Tibial artery (tissue), 4 donors: ENCODE measurements at regions not wholly inside any gene's neighbourhood (a gene's known extent, or its start where the extent isn't known, plus 50 kb on each side); places are given as distances from the start of the nearest gene placed in this dataset.

ENCODE experiments used
- DNase-seq, 2 donors: peaks; one replicate each; pipeline ENCODE4 v3.0.0-alpha.2; 2019
- H3K27ac ChIP-seq, 2 donors: fragments of 200-600 bp; sonication (generic) in 1 of 2; 1 replicate in 1 of 2; 2 replicates in 1 of 2; pipeline ENCODE4 v1.5.1; 2018 to 2019; ENCODE audit warnings: mild to moderate bottlenecking in 1 of 2
- H3K27me3 ChIP-seq, 2 donors: fragments of 200-600 bp; sonication (generic) in 1 of 2; one replicate each; pipeline versions ENCODE4 v1.5.1 to v1.6.0; 2016 to 2019
- H3K36me3 ChIP-seq, 3 donors: fragments of 200-600 bp; sonication (generic) in 2 of 3; one replicate each; pipeline ENCODE4 v1.5.1; 2016 to 2019; ENCODE audit warnings: mild to moderate bottlenecking in 2 of 3
- H3K4me1 ChIP-seq, 4 donors: fragments of 200-600 bp; sonication (generic) in 2 of 4; 1 replicate in 3 of 4; 2 replicates in 1 of 4; pipeline ENCODE4 v1.5.1; 2016 to 2019
- H3K4me3 ChIP-seq, 2 donors: fragments of 200-600 bp; sonication (generic) in 1 of 2; 1 replicate in 1 of 2; 2 replicates in 1 of 2; pipeline ENCODE4 v1.5.1; 2018 to 2019; ENCODE audit warnings: mild to moderate bottlenecking in 2 of 2
- H3K9me3 ChIP-seq, 3 donors: fragments of 200-600 bp; sonication (generic) in 1 of 3; one replicate each; pipeline ENCODE4 v1.5.1; 2016 to 2019
- intact Hi-C: fragments of 100-400 bp; cut with DNase I; formaldehyde crosslinking; loops from one replicate; pipeline ENCODE4 v1.15.0; 2023; ENCODE audit warnings: low total_unique reads
- TF ChIP-seq, protein P1 (sequence below), 2 experiments: fragments of 200-600 bp in 1 of 2; fragments of 450-650 bp in 1 of 2; IDR thresholded peaks; one replicate each; pipeline ENCODE4 v1.5.1; 2017 to 2019; ENCODE audit warnings: antibody characterized with exemption in 2 of 2, mild to moderate bottlenecking in 1 of 2, moderate library complexity in 1 of 2

- intact Hi-C loops: no loop called here
- H3K9me3 ChIP-seq: no peaks in the 10 kb centered on the region
- TF ChIP-seq, protein P1, sequence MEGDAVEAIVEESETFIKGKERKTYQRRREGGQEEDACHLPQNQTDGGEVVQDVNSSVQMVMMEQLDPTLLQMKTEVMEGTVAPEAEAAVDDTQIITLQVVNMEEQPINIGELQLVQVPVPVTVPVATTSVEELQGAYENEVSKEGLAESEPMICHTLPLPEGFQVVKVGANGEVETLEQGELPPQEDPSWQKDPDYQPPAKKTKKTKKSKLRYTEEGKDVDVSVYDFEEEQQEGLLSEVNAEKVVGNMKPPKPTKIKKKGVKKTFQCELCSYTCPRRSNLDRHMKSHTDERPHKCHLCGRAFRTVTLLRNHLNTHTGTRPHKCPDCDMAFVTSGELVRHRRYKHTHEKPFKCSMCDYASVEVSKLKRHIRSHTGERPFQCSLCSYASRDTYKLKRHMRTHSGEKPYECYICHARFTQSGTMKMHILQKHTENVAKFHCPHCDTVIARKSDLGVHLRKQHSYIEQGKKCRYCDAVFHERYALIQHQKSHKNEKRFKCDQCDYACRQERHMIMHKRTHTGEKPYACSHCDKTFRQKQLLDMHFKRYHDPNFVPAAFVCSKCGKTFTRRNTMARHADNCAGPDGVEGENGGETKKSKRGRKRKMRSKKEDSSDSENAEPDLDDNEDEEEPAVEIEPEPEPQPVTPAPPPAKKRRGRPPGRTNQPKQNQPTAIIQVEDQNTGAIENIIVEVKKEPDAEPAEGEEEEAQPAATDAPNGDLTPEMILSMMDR (IDR thresholded peaks at IDR 0.05): no peak
- H3K36me3 ChIP-seq: no peaks in the 10 kb centered on the region
- no peak for DNase-seq
- no peaks in the 10 kb centered on the region for H3K27me3 ChIP-seq
- H3K27ac ChIP-seq: no peak overlapping the region
- no peaks in the 10 kb centered on the region for H3K4me1 ChIP-seq
- no peak overlapping the region for H3K4me3 ChIP-seq
These were observed 92.0 kb upstream of the MED14 start for GRCh38 chrX:40827331-40827730.

GRCh38 chrX:40831750-40832149 is 96.4 kb upstream of the MED14 start:
- H3K27me3 ChIP-seq: no peaks in the 10 kb centered on the region
- TF ChIP-seq, protein P1 (IDR thresholded peaks at IDR 0.05): no peak
- no peak for DNase-seq

GRCh38 chrX:40832723-40833122 is 97.4 kb upstream of the MED14 start:
- Histone ChIP-seq H3K9me3 (no peaks in the 10 kb centered on the region), H3K27me3 (no peaks in the 10 kb centered on the region), H3K36me3 (no peaks in the 10 kb centered on the region), H3K4me3 (no peak overlapping the region), H3K4me1 (no peaks in the 10 kb centered on the region), H3K27ac (no peak overlapping the region)
- TF ChIP-seq, protein P1 (IDR thresholded peaks at IDR 0.05): no peak
- DNase-seq: no peak
- intact Hi-C loops: no loop called here

More at GRCh38 chrX:40831750-40832149, 96.4 kb upstream of the MED14 start:
- no peaks in the 10 kb centered on the region for H3K4me1 ChIP-seq
- intact Hi-C loops: no loop called here
- no peaks in the 10 kb centered on the region for H3K36me3 ChIP-seq
- no peaks in the 10 kb centered on the region for H3K9me3 ChIP-seq
- H3K4me3 ChIP-seq: no peak overlapping the region
- no peak overlapping the region for H3K27ac ChIP-seq

DNA sequence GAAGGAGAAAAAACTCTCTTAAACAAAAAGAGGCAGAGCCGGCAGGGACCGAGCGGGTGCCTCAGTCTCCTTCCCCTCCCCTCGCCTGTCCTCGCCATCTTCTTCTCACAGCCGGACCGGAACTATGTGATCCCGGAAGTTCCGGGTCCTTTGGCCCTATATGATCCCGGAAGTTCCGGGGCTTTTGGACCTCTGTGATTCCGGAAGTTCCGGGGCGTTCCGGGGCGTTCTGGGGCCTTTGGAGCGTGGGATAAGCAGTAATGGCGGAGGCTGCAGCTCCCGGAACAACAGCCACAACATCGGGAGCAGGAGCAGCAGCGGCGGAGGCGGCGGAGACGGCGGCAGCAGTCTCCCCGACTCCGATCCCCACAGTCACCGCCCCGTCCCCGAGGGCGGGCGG is 98.9 kb upstream of the MED14 start:
- intact Hi-C loops: no loop called here

GRCh38 chrX:40835526-40835925 is 100.2 kb upstream of the MED14 start:
- no peak overlapping the region for H3K27ac ChIP-seq
- H3K4me1 ChIP-seq: no peaks in the 10 kb centered on the region
- no peak overlapping the region for H3K4me3 ChIP-seq
- intact Hi-C loops: no loop called here
- no peaks in the 10 kb centered on the region for H3K27me3 ChIP-seq
- TF ChIP-seq, protein P1 (IDR thresholded peaks at IDR 0.05): no peak
- no peaks in the 10 kb centered on the region for H3K36me3 ChIP-seq
- no peak for DNase-seq
- H3K9me3 ChIP-seq: peaks cover 0 to 14% (median 13%) of the 10 kb centered on the region in 3 donors

More for the DNA sequence above, 98.9 kb upstream of the MED14 start:
- TF ChIP-seq, protein P1 (IDR thresholded peaks at IDR 0.05): no peak
- Histone ChIP-seq H3K27me3 (no peaks in the 10 kb centered on the region), H3K27ac (no peak overlapping the region), H3K9me3 (peaks cover 0 to 3% (median under 1%) of the 10 kb centered on the region in 3 donors), H3K4me1 (no peaks in the 10 kb centered on the region), H3K36me3 (no peaks in the 10 kb centered on the region), H3K4me3 (no peak overlapping the region)
- no peak for DNase-seq

- Histone ChIP-seq H3K9me3 (peaks cover 0 to 37% (median 34%) of the 10 kb centered on the region in 3 donors), H3K4me1 (peaks cover 0 to 14% (median 0%) of the 10 kb centered on the region in 4 donors), H3K36me3 (no peaks in the 10 kb centered on the region), H3K27me3 (no peaks in the 10 kb centered on the region), H3K4me3 (no peak overlapping the region), H3K27ac (no peak overlapping the region)
- TF ChIP-seq, protein P1 (IDR thresholded peaks at IDR 0.05): no peak
- intact Hi-C loops: no loop called here
- no peak for DNase-seq
These were observed 108.3 kb upstream of the MED14 start for GRCh38 chrX:40843643-40844042.
